Amygdala (tissue), 56 donors: ENCODE measurements at regions not wholly inside any gene's neighbourhood (a gene's known extent, or its start where the extent isn't known, plus 50 kb on each side); places are given as distances from the start of the nearest gene placed in this dataset.
"Not testable (repeated sequence)": the region's sequence is repeated elsewhere in the genome, so short reads cannot be mapped to it uniquely, and the experiment has no call there.

Source experiments
- DNase-seq, 56 donors: peaks; one replicate each; lab custom pipeline; 2025; lab: John Stamatoyannopoulos, UW

DNA sequence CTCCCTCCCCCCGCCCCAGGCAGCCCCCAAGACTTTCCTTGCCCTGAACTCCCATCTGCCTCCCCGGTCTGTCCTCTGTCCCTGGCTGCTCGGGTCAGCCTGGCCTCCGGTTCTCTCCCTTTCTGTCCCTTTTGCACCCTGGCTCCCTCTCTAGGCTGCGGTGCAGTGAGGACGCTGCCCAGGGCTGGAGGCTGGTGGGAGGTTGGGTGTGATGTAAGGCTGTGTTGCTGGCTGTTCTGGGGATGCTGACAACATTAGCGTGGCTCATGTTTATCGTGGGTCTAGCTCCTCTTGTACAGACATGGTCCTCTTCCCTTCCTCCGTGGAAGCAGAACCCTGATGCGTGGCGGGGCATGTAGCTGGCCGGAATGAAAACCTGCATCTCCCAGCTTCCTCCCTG lies 357.5 kb downstream of the CNTNAP3B start:
- not testable (repeated sequence) for DNase-seq

DNA sequence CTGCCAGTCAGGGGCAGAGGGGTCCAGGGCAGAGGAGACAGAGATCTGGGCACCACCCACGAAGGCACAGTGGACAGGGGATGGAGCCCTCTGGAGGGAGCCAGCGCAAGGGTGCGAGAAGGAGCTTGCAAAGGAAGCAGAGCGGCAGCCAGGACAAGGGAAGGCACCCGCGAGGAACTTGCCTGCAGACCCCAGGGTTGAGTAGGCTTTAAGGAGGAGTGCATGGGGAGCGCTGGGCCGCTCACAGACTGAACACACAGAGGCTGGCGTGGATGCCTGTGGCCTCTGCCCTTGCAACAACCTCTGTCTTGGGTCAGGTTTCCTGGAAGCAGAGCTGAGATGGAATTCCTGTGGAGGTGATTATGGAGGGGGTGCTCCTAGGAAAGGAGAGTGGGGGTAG lies 374.4 kb downstream of the CNTNAP3B start:
- not testable (repeated sequence) for DNase-seq

DNA sequence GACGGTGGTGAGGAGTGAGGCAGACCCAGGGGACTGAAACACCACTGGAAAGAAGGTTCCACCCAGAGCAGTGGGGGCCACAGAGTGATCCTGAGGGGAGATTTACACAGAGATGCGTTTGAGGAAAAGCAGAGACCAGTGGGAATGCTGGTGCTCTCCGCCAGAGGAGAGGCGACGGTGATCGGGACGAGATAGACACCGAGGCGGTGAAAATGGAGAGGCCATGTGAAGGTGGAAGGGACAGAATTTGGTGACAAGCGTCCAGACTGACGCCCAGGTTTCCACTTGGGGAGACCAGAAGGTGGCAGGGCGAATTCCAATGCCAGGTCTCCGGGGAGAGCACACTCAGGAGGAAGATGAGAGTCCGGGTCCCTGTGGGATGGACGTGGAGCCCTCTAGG lies 374.8 kb downstream of the CNTNAP3B start:
- DNase-seq, result not testable (repeated sequence)

DNA sequence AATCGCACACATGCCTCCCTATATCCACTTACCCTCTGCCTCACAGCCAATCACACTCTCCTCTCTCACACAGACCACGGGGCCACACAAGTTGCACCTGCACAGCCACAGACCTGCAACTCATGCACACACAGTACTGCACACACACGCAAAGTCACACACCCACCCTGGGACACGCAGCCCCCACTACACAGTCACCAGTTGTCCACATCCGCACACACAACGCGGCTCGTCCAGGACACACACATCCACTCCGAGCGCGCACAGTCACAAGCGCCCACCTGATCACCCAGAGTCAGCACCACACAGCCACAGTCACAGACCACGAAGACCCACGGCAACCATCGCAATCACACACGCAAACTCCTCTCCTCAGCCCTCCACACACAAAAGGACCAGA lies 387.3 kb downstream of the CNTNAP3B start:
- not testable (repeated sequence) for DNase-seq

DNA sequence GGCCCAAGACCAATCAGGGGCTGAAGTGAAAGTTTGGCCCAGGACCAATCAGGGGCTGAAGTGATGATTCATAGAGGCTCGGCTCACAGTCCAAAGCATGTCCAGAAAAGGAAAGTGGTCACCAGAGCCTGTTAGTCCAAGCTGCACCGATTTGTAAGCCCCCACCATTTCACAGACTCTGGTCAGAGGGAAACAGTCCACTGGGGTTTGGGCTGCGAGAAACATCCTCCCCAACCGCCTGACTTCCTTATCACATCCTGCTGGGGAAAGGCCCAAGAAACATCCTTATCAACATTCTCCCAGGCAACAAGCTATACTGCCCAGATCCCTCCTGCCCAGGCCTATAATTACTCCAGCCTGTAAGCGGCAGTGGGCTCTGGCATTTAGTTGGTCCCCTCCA lies 388.1 kb downstream of the CNTNAP3B start:
- not testable (repeated sequence) for DNase-seq

DNA sequence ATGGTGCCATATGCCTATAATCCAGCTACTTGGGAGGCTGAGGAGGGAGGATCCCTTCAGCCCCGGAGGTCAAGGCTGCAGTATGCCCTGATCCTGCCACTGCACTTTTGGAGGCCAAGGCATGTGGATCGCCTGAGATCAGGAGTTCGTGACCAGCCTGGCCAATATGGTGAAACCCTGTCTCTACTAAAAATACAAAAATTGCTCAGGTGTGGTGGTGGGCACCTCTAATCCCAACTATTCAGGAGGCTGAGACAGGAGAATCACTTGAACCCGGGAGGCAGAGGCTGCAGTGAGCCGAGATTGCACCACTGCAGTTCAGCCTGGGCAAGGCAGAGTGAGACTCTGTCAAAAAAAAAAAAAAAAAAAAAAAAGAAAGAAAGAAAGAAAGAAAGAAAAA lies 390.5 kb downstream of the CNTNAP3B start:
- not testable (repeated sequence) for DNase-seq

DNA sequence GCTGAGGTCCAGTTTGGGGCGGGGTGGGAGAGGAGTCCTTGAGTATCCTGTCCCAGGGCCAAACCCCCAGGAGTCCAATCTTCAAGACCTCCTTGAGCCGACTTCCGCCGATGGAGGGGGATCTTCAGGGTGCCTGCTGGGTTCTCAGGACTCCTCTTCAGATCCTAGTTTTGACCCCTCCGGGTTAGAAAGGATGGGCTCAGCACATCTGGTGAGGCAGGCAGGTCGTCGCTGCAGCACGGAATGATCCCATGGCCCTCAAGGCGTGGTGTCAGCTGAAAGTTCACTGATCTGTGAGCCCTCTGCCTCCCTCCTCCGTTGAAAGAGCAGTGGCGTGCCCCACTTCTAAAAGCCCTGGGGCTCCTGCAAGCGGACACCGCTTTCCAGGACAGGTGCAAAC lies 430.0 kb downstream of the CNTNAP3B start:
- DNase-seq, result not testable (repeated sequence)

DNA sequence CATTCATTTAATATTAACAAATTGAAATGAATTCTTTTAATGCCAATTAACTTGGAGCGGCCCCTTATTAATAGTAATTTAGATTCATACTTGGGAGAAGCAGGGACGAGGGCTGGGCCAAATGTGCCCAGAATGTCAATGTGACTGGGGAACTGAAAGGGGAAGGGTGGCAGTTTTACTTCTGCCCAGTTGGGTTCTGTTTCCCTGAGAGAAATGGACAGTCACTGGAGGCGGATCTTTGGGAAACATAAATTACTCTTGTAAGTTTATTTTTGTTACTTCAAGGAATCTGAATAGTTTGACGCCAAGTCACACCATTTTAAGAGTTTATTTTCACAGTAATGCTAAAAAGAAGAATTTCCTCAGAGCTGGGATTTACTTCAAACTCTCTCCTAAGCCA lies 432.1 kb downstream of the CNTNAP3B start:
- not testable (repeated sequence) for DNase-seq

DNA sequence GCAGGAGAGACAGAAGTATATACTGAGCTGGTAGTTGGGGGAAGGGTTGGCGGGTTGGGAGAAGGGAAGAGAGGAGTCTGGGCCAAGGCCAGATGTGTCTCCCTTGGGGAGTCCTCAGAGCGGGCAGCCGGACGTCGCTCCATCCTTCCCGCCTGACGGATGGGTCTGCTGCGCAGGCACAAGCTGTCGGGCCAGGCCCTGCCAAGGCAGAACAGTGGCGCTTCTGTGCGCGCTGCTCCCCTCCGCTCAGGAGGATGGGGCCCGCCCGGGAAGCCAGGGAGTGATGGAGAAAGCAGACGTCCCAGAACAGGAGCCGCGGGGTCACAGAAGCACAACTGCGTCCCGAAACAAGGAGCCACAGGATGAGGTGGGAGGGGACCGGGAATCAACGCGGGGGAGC lies 449.9 kb downstream of the CNTNAP3B start:
- DNase-seq, result not testable (repeated sequence)

DNA sequence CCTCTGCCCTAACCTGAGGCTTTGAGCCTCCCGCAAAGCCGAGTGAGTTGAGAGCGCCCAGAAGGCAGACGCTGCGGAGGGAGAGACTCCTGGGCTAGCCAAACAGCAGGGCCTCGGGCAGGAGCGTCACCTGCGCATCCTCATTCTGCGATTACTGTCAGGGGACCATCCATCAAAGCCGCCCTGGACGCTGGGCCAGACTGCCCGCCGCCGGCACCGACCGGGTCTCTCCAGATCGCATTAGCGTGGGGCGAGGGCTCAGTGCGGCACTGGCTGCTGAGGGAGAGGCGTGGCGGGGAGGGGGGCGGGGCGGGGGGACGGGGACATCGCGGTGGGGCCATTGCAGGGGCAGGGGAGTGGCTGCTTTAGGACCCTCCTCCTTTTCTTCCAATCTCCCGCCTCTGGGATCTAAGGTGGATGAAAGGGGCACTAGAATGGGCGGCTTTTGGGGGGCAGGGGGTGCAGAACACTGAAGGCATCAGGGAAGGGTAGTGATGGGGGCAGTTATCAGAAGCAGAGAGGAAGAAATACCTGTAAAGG lies 465.7 kb downstream of the CNTNAP3B start:
- not testable (repeated sequence) for DNase-seq

DNA sequence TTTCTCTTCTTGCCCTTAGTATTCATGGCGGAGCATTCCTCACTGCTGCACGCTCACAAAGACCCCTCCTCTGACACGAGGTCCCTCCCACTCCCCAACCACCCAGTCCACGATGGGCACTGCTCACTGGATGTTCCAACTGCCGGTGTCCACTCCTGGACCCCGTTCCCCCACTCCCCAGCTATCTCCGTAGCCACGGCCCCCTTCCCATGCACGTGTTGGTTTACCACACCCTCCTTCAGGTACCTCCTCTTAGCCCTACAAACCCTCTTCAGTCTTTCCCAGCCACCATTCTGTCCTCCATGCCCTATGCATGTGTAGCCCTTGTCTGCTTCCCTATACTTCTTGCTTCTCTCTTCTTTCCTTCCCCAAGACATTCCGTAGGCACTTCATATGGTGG lies 469.6 kb upstream of the ZNG1F start:
- not testable (repeated sequence) for DNase-seq

DNA sequence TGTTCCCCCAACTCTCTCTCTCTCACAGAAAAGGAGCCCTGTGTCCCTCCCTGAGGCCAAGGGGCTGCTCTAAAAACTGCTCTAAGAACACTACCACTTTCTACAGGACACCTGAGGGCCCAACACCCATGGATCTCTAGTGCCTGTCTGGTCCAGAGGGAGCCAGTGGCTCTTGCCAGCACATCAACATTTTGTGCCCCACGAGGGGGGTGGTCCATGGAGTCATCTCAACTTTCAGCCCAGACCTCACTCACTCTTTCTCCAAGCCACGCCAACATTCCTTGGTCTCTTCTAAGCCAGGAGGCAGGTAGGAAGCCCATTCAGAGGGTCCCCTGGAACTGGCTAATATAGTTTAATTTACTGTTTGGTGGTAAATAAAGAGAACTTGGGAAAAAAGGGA lies 469.0 kb upstream of the ZNG1F start:
- DNase-seq, result not testable (repeated sequence)

DNA sequence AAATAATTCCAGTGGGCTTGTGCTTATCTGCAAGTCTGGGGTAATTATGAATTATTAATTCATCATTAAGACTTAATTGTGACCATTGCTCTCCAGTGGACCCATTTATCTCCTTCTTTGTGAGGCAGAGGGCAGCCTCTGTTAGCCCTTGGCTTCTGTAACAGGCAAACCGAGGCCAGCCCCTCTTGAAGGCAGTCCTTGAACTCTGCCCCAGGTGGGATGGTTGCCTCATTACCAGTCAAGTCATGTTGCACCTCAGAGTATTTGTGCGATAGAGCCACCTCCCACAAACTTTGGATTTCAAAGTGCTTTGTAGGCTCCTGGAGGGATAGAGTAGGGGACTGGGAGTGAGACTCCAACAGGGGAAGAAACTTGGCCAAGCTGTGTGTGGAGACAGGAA lies 468.0 kb upstream of the ZNG1F start:
- DNase-seq, result not testable (repeated sequence)

DNA sequence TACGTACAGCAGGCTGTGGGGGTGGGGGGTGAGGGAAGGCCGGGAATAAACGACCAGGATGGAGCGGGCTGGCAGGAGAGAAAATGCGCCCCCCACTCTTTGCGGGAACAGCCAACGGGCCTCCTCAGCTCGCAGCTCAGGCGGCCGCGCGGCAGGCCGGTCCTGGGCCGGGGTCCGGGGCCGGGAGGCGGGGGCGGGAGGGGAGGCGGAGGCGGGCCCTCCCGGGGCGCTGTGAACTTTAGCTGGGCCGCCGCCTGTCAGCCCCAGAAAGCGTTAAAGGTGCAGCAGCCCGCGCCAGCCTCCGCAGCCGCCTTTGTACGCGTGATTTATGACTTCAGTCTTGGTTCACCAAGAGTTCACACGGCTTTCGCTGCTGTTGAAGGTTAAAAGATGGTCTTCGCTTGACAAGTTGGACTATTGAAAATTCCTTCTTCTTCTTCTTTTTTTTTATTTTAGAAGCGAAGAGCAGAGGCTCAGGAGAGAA lies 466.0 kb upstream of the ZNG1F start:
- DNase-seq, result peak in 1 of 56 donors; percentile 30

DNA sequence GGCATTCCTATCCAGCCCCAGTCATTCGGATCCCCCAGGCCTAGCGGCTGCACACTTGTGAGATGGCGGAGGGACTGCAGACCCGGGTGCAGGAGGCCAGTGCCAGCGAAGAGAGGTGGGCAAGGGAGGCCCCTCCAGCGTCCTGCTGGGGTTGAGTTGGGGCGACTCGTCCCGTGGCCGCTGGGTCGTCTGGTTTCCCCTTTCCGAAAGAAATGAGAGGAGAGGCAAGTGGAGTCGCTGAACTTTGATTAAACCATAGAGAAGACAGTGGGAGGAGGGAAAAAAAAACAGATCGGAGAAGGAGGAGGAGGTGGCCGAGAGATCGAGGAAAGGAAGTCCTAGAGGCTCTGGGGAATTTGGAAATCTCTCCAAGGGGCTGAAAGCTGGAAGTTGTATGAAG lies 465.2 kb upstream of the ZNG1F start:
- DNase-seq, result not testable (repeated sequence)

DNA sequence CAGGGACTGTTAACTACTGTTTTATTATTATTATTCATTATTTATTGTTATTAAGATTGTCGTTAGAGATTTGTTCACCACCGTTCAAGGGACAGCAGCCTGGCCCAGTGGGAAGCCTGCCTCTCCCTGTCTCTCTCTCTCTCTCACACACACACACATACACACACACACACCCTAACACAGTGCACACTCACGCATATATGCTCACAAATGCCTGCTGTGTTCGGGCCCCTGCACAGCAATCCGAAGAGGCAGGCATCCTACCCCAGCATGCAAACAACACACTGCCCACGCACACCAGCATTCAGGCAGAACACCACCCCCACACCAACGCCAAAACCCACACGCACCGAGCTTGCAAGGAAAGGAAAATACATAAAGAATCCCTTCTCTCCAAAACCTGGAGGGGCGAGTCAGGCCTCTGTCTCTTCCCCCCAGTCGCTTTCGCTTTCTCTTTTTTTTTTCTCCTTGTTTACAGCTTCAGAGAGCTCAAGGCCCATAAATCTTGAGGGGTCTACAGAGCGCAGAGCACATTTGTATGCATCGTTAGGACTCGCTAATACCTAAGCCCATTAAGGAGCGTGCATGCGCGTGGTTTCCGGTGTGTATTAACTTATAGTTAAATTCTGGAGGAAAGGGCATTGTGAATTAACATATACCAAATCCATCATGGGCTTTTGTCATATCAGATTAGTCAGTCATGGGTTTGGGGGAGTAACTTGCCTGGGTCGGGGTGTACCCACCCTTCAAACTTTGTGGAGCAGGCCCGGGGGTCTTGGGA lies 464.6 kb upstream of the ZNG1F start:
- DNase-seq, result peak in 1 of 56 donors; percentile 20

DNA sequence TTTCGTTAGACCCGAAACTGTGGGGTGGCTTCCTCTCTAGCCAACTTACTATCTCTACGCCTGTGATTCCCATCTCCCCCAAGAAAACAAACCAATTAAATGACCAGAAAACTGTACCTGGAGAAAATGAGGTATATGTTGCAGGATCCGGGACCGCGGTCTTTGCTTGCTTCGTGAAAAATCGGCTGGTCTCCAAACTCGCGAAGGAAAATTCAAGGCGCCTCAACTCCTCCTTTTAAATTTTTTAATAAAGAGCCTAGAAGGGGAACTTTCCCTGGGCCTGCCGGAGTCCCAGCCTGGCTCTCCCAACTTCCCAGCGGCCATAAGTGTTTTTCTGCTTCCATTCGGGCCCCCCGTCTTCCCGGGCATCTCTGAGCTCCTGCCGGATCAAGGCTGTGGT lies 463.7 kb upstream of the ZNG1F start:
- DNase-seq, result not testable (repeated sequence)

DNA sequence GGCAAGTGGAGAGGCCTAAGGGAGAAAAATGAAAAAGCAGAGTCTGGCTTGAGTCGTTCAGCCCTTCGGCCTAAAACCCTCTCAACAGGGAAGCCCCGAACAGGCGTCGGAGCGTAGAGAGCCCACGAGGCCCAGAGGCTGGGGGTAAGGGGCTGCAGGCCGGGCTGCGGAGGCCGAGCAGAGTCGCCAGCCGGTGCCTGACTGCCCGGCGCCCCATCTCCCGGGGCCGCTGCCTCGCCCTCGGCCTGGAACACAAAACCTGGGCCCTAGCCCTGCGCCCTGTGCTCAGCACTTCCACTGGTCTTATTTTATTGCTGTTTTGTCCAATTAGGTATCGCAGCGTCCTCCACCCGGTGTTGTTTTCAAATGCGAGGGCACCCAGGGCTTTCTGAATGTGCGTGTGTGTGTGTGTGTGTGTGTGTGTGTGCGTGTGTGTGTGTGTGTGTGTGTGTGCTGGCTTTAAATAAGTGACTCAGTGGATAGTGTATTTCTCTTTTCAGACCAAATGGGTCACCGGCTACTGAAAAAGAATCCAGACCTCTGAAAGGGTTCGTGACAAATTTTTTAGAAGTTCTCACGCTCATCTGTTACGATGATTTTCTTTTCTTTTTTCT lies 463.1 kb upstream of the ZNG1F start:
- not testable (repeated sequence) for DNase-seq

DNA sequence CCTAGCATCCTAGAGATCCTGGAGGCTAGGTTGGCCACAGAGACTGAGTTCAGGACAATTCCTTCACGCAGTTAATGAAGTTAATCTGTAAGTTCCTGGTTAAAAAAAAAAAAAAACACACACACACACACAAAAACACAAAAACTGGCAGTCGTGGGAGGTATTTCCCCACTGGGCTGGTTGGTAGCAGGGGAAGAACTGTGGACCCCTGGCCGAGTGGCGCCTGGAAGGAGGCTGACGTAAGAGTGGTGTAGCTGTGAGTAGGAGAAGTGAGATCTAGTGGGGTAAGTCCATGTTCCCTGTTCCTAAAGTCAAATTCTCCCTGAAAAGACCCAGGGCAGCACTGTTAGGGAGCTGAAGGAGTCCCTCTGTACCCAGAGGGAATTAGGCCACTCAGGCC lies 461.0 kb upstream of the ZNG1F start:
- not testable (repeated sequence) for DNase-seq

DNA sequence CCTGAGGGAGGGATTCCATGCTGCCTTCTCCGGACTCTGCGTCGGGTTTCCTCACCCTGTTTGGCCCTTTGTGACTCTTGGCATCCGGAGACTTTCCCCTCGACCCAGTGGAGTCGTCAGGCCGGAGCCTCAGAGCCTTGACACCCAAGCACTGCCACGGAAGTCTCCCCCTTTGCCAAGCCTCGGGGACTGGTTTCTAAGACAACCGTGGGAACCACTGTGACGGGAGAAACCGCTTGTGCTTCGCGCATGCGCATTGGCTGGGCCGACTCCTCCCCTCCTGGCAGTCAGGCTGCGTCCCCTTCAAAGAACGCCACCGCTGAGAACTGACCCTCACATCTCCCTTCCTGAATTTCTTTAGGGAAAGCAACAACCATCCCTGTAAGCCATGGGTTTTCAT lies 459.4 kb upstream of the ZNG1F start:
- DNase-seq, result peak in 4 of 56 donors; percentile 22 to 60 (median 38)

DNA sequence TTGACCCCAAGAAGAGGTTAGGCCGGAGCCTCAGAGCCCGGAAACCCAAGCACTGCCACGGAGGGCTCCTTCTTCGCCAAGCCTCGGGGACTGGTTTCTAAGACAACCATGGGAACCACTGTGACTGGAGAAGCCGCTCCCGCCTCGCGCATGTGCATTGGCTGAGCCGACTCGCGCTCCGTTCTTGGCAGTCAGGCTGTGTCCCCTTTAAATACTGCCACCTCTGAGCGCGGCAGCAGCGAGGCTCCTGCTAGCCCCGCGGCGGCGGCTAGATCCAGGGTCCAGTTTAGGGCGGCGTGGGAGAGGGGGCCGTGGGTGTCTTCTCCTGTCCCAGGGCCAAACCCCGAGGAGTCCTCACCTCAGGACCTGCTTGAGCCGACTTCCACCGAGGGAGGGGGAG lies 457.1 kb upstream of the ZNG1F start:
- not testable (repeated sequence) for DNase-seq
